SK-N-SH treated with all-trans-retinoic acid at 6 μM for 48 hours (cell line): ENCODE measurements at regions not wholly inside any gene's neighbourhood (a gene's known extent, or its start where the extent isn't known, plus 50 kb on each side); places are given as distances from the start of the nearest gene placed in this dataset.

Experiments
- ARNTL ChIP-seq: fragments of 450-650 bp; formaldehyde crosslinking; IDR thresholded peaks from 2 replicates; pipeline ENCODE4 v1.5.0; 2020; ENCODE audit warnings: low read depth, mild to moderate bottlenecking, moderate library complexity, borderline replicate concordance
- BACH2 ChIP-seq: fragments of 250-450 bp; sonication (Bioruptor Pico); IDR thresholded peaks from 2 replicates; pipeline ENCODE4 v1.9.0; 2021; ENCODE audit warnings: mild to moderate bottlenecking, borderline replicate concordance
- CREB5 ChIP-seq: fragments of 250-450 bp; sonication (Bioruptor Pico); IDR thresholded peaks from 2 replicates; pipeline ENCODE4 v1.5.1; 2020; ENCODE audit warnings: low read depth, mild to moderate bottlenecking, moderate library complexity
- ISL1 ChIP-seq: fragments of 250-450 bp; sonication (Bioruptor Pico); IDR thresholded peaks from 2 replicates; pipeline ENCODE4 v2.1.2; 2022; ENCODE audit warnings: mild to moderate bottlenecking, moderate library complexity
- PATZ1 ChIP-seq: fragments of 250-450 bp; sonication (Bioruptor Pico); IDR thresholded peaks from 2 replicates; pipeline ENCODE4 v1.8.0; 2020; ENCODE audit warnings: mild to moderate bottlenecking, moderate library complexity, borderline replicate concordance
- TSHZ2 ChIP-seq: fragments of 250-450 bp; sonication (Bioruptor Pico); IDR thresholded peaks from 2 replicates; pipeline ENCODE4 v1.5.0; 2020; ENCODE audit warnings: mild to moderate bottlenecking, moderate library complexity
- ZFP3 ChIP-seq: fragments of 250-450 bp; sonication (Bioruptor Pico); IDR thresholded peaks from 2 replicates; pipeline ENCODE4 v1.5.0; 2020; ENCODE audit warnings: mild to moderate bottlenecking, moderate library complexity
- ZFP30 ChIP-seq: fragments of 450-650 bp; formaldehyde crosslinking; IDR thresholded peaks from 2 replicates; pipeline ENCODE4 v1.5.0; 2022; ENCODE audit warnings: mild to moderate bottlenecking, moderate library complexity
- ZNF565 ChIP-seq: fragments of 450-650 bp; formaldehyde crosslinking; conservative IDR thresholded peaks from 2 replicates; pipeline ENCODE4 v1.5.0; 2020; ENCODE audit warnings: low read depth, mild to moderate bottlenecking, moderate library complexity

GRCh38 chrX:41025926-41026701 is 59.1 kb upstream of the USP9X start:
- no peak for TF ChIP-seq ZNF565 (CRISPR knock-in tag)
- no peak for TF ChIP-seq ZFP3
- TF ChIP-seq CREB5 (CRISPR knock-in tag): no peak
- TF ChIP-seq ARNTL (CRISPR knock-in tag): no peak
- no peak for TF ChIP-seq PATZ1 (CRISPR knock-in tag)
- TF ChIP-seq TSHZ2 (CRISPR knock-in tag): no peak
- no peak for TF ChIP-seq ZFP30
- TF ChIP-seq BACH2: no peak
- no peak for TF ChIP-seq ISL1
